ENCODE measurements at regions not wholly inside any gene's neighbourhood (a gene's known extent, or its start where the extent isn't known, plus 50 kb on each side); places are given as distances from the start of the nearest gene placed in this dataset.

DNA sequence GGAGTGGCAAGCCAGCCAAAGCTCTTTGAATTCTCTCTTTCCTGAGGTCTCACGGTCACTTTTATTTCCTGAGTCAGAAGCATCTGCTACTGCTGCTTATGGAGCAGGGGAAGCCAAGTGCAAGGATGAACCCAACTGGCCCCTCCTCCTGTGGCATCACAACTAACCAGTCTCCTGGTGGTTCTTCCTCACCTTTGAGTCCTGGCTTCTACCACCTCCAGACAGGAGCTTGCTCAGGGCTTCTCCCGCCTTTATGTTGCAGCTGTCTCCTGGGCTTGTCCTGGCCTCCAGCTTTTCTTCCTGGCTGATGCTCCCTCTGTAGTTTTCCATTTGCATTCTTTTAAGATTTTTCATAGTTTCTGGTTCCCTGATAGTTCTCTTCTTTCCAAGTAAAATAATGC, 349.7 kb upstream of the NRP1 start:
- H3K4me3 ChIP-seq (ENCODE audit: low read depth, low read length) = no peak overlapping the region
- H3K36me3 ChIP-seq (ENCODE audit: control insufficient read depth, insufficient read depth, low read length) = no peaks in the 10 kb centered on the region
- no peak for FAIRE-seq
- H3K27me3 ChIP-seq (ENCODE audit: control insufficient read depth, insufficient read depth, low read length) = no peaks in the 10 kb centered on the region
- TF ChIP-seq, protein P1, sequence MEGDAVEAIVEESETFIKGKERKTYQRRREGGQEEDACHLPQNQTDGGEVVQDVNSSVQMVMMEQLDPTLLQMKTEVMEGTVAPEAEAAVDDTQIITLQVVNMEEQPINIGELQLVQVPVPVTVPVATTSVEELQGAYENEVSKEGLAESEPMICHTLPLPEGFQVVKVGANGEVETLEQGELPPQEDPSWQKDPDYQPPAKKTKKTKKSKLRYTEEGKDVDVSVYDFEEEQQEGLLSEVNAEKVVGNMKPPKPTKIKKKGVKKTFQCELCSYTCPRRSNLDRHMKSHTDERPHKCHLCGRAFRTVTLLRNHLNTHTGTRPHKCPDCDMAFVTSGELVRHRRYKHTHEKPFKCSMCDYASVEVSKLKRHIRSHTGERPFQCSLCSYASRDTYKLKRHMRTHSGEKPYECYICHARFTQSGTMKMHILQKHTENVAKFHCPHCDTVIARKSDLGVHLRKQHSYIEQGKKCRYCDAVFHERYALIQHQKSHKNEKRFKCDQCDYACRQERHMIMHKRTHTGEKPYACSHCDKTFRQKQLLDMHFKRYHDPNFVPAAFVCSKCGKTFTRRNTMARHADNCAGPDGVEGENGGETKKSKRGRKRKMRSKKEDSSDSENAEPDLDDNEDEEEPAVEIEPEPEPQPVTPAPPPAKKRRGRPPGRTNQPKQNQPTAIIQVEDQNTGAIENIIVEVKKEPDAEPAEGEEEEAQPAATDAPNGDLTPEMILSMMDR (IDR thresholded peaks at IDR 0.05; ENCODE audit: insufficient read depth, low read length, severe bottlenecking) = no peak
- DNase-seq (ENCODE audit: low read depth) = no peak

DNA sequence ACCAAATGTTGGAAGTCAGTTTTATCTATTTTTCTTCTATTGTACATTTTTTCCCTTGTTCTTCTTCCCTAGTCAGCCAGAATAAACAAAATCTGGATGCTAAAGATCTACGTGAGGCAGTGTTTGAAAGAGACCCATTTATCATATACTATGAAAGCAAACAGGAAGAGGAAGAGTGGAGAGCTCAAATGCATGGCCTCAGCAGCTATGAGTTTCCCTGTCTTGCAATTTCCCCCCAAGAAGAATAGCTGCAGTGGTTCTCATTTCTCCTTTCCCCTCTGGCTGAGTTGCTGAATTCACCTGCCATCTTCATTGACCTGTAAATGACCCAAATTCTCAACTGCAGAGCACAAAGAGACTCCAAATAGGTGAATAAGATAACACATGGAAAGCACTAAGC, 347.1 kb upstream of the NRP1 start:
- TF ChIP-seq, protein P1 (IDR thresholded peaks at IDR 0.05; ENCODE audit: insufficient read depth, low read length, severe bottlenecking) = no peak
- no peaks in the 10 kb centered on the region for H3K27me3 ChIP-seq (ENCODE audit: control insufficient read depth, insufficient read depth, low read length)
- no peak for FAIRE-seq

DNA sequence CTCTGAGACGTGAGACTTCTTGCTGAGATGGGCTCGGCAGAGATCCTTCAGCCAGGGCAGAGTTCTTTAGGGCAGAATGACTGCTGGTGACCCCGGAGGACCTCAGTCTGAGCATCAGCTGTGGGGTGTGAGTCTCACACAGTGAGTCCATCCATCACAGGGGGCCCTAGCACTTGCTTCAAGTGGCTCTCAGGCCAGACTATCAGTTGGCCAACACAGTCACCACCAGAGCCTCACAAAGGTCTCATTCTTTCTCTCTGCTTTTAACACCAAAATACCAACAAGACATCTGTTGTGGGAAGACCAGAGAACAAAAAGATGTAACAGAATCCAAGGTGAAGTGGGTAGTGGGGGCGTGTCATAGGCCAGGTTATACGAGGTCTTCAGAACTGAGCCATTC, 345.6 kb upstream of the NRP1 start:
- DNase-seq (ENCODE audit: low read depth) (no peak), FAIRE-seq (no peak)
- TF ChIP-seq, protein P1 (IDR thresholded peaks at IDR 0.05; ENCODE audit: insufficient read depth, low read length, severe bottlenecking) = no peak
- H3K36me3 ChIP-seq (ENCODE audit: control insufficient read depth, insufficient read depth, low read length) = no peaks in the 10 kb centered on the region
- H3K4me3 ChIP-seq (ENCODE audit: low read depth, low read length) = no peak overlapping the region
- no peaks in the 10 kb centered on the region for H3K27me3 ChIP-seq (ENCODE audit: control insufficient read depth, insufficient read depth, low read length)

More for the DNA sequence above, 347.1 kb upstream of the NRP1 start:
- H3K4me3 ChIP-seq (ENCODE audit: low read depth, low read length) = no peak overlapping the region
- no peak for DNase-seq (ENCODE audit: low read depth)
- H3K36me3 ChIP-seq (ENCODE audit: control insufficient read depth, insufficient read depth, low read length) = no peaks in the 10 kb centered on the region

DNA sequence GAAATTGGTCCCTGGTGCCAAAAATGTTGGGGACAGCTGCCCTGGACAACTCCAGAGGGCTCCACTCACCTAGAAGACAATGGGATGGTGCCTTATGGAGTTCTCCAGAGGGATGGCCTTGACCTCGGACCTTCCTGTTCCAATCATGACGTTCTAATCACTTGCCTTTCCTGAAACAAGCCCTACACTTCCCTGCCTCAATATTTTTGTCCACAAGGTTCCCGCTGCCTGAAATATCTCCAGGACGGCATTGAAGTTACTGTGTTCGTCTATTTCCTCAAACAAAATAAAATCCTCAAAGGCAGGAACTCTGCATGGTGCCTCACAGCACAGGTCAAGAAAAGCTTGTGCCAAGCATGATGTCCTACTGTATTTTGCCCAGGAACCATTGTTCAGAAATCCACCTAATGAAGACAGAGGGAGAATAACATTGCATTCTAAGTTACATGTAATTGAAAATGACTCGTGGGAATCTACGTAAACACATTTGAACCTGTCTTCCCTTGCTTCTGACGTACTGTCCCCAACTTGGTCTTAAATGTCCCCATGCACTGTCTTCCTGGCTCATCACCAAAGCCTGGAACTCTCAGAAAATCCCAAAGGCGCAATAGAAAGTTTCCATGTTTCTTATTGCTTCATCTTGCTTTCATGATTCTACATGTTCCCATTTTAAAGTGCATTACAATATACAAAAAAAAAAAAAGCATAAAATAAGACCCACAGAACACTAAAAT, 342.3 kb upstream of the NRP1 start:
- no peak overlapping the region for H3K4me3 ChIP-seq (ENCODE audit: low read depth, low read length)
- no peak for DNase-seq (ENCODE audit: low read depth)
- FAIRE-seq = no peak
- TF ChIP-seq, protein P1 (IDR thresholded peaks at IDR 0.05; ENCODE audit: insufficient read depth, low read length, severe bottlenecking) = no peak
- H3K27me3 ChIP-seq (ENCODE audit: control insufficient read depth, insufficient read depth, low read length) = no peaks in the 10 kb centered on the region
- H3K36me3 ChIP-seq (ENCODE audit: control insufficient read depth, insufficient read depth, low read length) = no peaks in the 10 kb centered on the region

DNA sequence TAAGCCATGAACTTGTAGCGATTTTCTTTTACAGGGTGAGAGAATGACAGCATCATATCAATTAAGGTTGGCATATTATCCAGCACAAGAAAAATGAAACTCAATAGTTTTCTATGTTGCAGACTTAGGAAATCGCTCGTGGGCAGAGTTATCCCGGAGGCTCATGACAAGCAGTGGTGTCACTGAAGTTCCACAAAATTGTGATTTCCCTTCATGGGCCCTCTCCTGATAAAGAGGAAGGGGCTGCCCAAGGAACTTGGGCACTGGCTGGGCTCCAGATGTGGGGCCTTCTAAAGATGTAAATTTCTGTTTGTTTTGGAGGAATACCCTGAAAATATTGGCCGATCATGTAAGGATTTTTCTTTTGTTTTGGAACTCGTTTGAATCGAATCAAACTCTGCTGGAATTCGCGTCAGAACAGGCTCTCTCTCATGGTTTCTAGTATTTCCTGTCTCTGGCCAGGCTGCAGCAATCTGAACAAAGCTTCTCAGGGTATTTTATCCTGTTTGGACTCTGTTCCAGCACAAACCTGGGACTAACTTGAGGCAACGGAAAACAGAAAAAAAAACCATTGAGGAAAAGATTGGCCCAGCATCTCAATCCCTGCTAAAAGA, 340.6 kb upstream of the NRP1 start:
- TF ChIP-seq, protein P1 (IDR thresholded peaks at IDR 0.05; ENCODE audit: insufficient read depth, low read length, severe bottlenecking) = no peak
- no peak overlapping the region for H3K4me3 ChIP-seq (ENCODE audit: low read depth, low read length)
- no peaks in the 10 kb centered on the region for H3K27me3 ChIP-seq (ENCODE audit: control insufficient read depth, insufficient read depth, low read length)
- DNase-seq (ENCODE audit: low read depth) = peak; percentile 20
- no peaks in the 10 kb centered on the region for H3K36me3 ChIP-seq (ENCODE audit: control insufficient read depth, insufficient read depth, low read length)
- FAIRE-seq = no peak
